IMR-90 (cell line): ENCODE measurements at regions not wholly inside any gene's neighbourhood (a gene's known extent, or its start where the extent isn't known, plus 50 kb on each side); places are given as distances from the start of the nearest gene placed in this dataset.

Experiments used
- ATAC-seq: fragments of 200-7000 bp; cut with Tn5 transposase; 2 replicates; pipeline ENCODE4 v1.9.1; 2020; ENCODE audit warnings: low read depth, mild to moderate bottlenecking, moderate library complexity
- BruUV-seq: library from RNA; stranded (reverse); fragments of 400-500 nt; replicated peaks from 2 replicates; lab custom pipeline; 2021; lab: Mats Ljungman, UMichigan
- CTCF ChIA-PET: fragments of 300-600 bp; formaldehyde crosslinking; extraction: SDS; loops from one replicate; lab custom pipeline; 2021; ENCODE audit warnings: antibody characterized with exemption; lab: Yijun Ruan, JAX
- POLR2A ChIA-PET: fragments of 300-600 bp; sonication (Branson Sonifier 250); formaldehyde crosslinking; loops from one replicate; lab custom pipeline; 2022; ENCODE audit warnings: antibody characterized with exemption; ENCODE audit not compliant: unreplicated experiment; lab: Charles Lee
- DNase-seq: peaks from one replicate; pipeline ENCODE4 v3.0.0; 2013
- H2AFZ ChIP-seq: replicated peaks from 2 replicates; pipeline ENCODE3; 2013; ENCODE audit warnings: low read length, mild to moderate bottlenecking; ENCODE audit not compliant: poor library complexity
- H2AK5ac ChIP-seq: 2 replicates; pipeline ENCODE4 v1.6.1; 2013; ENCODE audit warnings: low read depth, low read length, inconsistent platforms
- H2AK9ac ChIP-seq: replicated peaks from 2 replicates; pipeline ENCODE3; 2013; ENCODE audit warnings: mild to moderate bottlenecking, low read depth, low read length, moderate library complexity; ENCODE audit not compliant: poor library complexity
- H2BK120ac ChIP-seq: 2 replicates; pipeline ENCODE4 v1.6.1; 2013; ENCODE audit warnings: low read depth, low read length, inconsistent platforms
- H2BK15ac ChIP-seq: 3 replicates; pipeline ENCODE4 v1.6.1; 2013; ENCODE audit warnings: low read depth, low read length, inconsistent platforms
- H2BK20ac ChIP-seq: 2 replicates; pipeline ENCODE4 v1.6.1; 2013; ENCODE audit warnings: low read depth, mild to moderate bottlenecking, inconsistent platforms, low read length, moderate library complexity
- H2BK5ac ChIP-seq: 2 replicates; pipeline ENCODE4 v1.6.1; 2013; ENCODE audit warnings: mild to moderate bottlenecking, low read depth, low read length, inconsistent platforms; ENCODE audit not compliant: poor library complexity, severe bottlenecking
- H3K14ac ChIP-seq: replicated peaks from 2 replicates; pipeline ENCODE4 v1.6.1; 2013; ENCODE audit warnings: low read depth, low read length, inconsistent platforms
- H3K18ac ChIP-seq: 2 replicates; pipeline ENCODE4 v1.6.1; 2013; ENCODE audit warnings: low read depth, low read length, control low read depth
- H3K23ac ChIP-seq: 2 replicates; pipeline ENCODE4 v1.6.1; 2013; ENCODE audit warnings: low read depth, low read length, inconsistent platforms
- H3K27ac ChIP-seq: 2 replicates; pipeline ENCODE4 v1.5.1; 2013; ENCODE audit warnings: mild to moderate bottlenecking, control low read depth, low read length; ENCODE audit not compliant: insufficient read depth
- H3K27me3 ChIP-seq: 2 replicates; pipeline ENCODE4 v1.6.1; 2013; ENCODE audit warnings: low read length; ENCODE audit not compliant: control insufficient read depth, insufficient read depth
- H3K36me3 ChIP-seq: 2 replicates; pipeline ENCODE4 v1.6.1; 2013; ENCODE audit warnings: low read length, mixed read lengths; ENCODE audit not compliant: control insufficient read depth, insufficient read depth
- H3K4ac ChIP-seq: 2 replicates; pipeline ENCODE4 v1.6.1; 2013; ENCODE audit warnings: low read depth, low read length, inconsistent platforms
- H3K4me1 ChIP-seq: 2 replicates; pipeline ENCODE4 v1.6.1; 2013; ENCODE audit warnings: low read length, mixed read lengths; ENCODE audit not compliant: control insufficient read depth, insufficient read depth
- H3K4me2 ChIP-seq: 2 replicates; pipeline ENCODE4 v1.6.1; 2013; ENCODE audit warnings: low read depth, mild to moderate bottlenecking, control low read depth, low read length, moderate library complexity
- H3K4me3 ChIP-seq: 2 replicates; pipeline ENCODE4 v1.5.1; 2013; ENCODE audit warnings: low read depth, mild to moderate bottlenecking, control low read depth, low read length, moderate library complexity; ENCODE audit not compliant: insufficient read depth
- H3K56ac ChIP-seq: 2 replicates; pipeline ENCODE4 v1.6.1; 2013; ENCODE audit warnings: low read length, inconsistent platforms; ENCODE audit not compliant: insufficient read depth; ENCODE audit errors: extremely low read depth
- H3K79me1 ChIP-seq, 2 experiments: 2 replicates each; pipeline ENCODE4 v1.6.1; 2013; ENCODE audit warnings: low read length in 2 of 2, inconsistent platforms in 1 of 2, low read depth in 1 of 2
- H3K9ac ChIP-seq: 2 replicates; pipeline ENCODE4 v1.6.1; 2013; ENCODE audit warnings: low read depth, low read length, control low read depth
- H3K9me1 ChIP-seq: 2 replicates; pipeline ENCODE4 v1.6.1; 2013; ENCODE audit warnings: low read length, inconsistent platforms; ENCODE audit not compliant: insufficient read depth
- H3K9me3 ChIP-seq: 2 replicates; pipeline ENCODE4 v1.6.1; 2013; ENCODE audit warnings: low read length; ENCODE audit not compliant: control insufficient read depth, insufficient read depth
- H4K20me1 ChIP-seq: 2 replicates; pipeline ENCODE4 v1.6.1; 2013; ENCODE audit warnings: low read length, inconsistent platforms; ENCODE audit not compliant: insufficient read depth
- H4K5ac ChIP-seq: 2 replicates; pipeline ENCODE4 v1.6.1; 2013; ENCODE audit warnings: mild to moderate bottlenecking, low read depth, low read length, control low read depth
- H4K8ac ChIP-seq, 2 experiments: 2 replicates each; pipeline ENCODE4 v1.6.1; 2013; ENCODE audit warnings: low read depth in 2 of 2, low read length in 2 of 2, control low read depth in 1 of 2, inconsistent platforms in 1 of 2
- H4K91ac ChIP-seq: 2 replicates; pipeline ENCODE4 v1.6.1; 2013; ENCODE audit warnings: low read depth, low read length, inconsistent platforms; ENCODE audit not compliant: insufficient read depth
- BHLHE40 ChIP-seq: fragments of 150-350 bp; IDR thresholded peaks from 2 replicates; pipeline ENCODE4 v1.6.1; 2016; ENCODE audit warnings: mild to moderate bottlenecking, low read depth, low read length
- CEBPB ChIP-seq: IDR thresholded peaks from 2 replicates; pipeline ENCODE4 v1.6.1; 2012; ENCODE audit warnings: low read depth, low read length, improper control_type of control experiment
- CHD1 ChIP-seq: IDR thresholded peaks from 2 replicates; pipeline ENCODE4 v1.6.1; 2012; ENCODE audit warnings: low read depth, low read length, improper control_type of control experiment
- ELK1 ChIP-seq: fragments of 150-350 bp; IDR thresholded peaks from 2 replicates; pipeline ENCODE4 v1.6.1; 2016; ENCODE audit warnings: low read depth, mild to moderate bottlenecking, low read length, moderate library complexity, borderline replicate concordance
- FOS ChIP-seq: fragments of 150-350 bp; IDR thresholded peaks from 2 replicates; pipeline ENCODE4 v1.6.1; 2016; ENCODE audit warnings: low read depth, low read length
- MAFK ChIP-seq: IDR thresholded peaks from 2 replicates; pipeline ENCODE4 v1.6.1; 2012; ENCODE audit warnings: low read depth, low read length, improper control_type of control experiment
- MAZ ChIP-seq: IDR thresholded peaks from 2 replicates; pipeline ENCODE4 v1.6.1; 2012; ENCODE audit warnings: low read depth, mild to moderate bottlenecking, low read length, improper control_type of control experiment, moderate library complexity, borderline replicate concordance
- MXI1 ChIP-seq: IDR thresholded peaks from 2 replicates; pipeline ENCODE4 v1.6.1; 2012; ENCODE audit warnings: low read depth, mild to moderate bottlenecking, low read length, moderate library complexity, borderline replicate concordance
- NFE2L2 ChIP-seq: fragments of 150-350 bp; IDR thresholded peaks from 2 replicates; pipeline ENCODE4 v1.6.1; 2016; ENCODE audit warnings: low read depth, mild to moderate bottlenecking, low read length
- POLR2A ChIP-seq: IDR thresholded peaks from 2 replicates; pipeline ENCODE4 v1.6.1; 2012; ENCODE audit warnings: mild to moderate bottlenecking, low read depth, low read length
- RAD21 ChIP-seq: IDR thresholded peaks from 2 replicates; pipeline ENCODE4 v1.6.1; 2012; ENCODE audit warnings: low read length, improper control_type of control experiment
- RCOR1 ChIP-seq: IDR thresholded peaks from 2 replicates; pipeline ENCODE4 v1.6.1; 2012; ENCODE audit warnings: mild to moderate bottlenecking, low read length, improper control_type of control experiment; ENCODE audit not compliant: insufficient replicate concordance
- RFX5 ChIP-seq: IDR thresholded peaks from 2 replicates; pipeline ENCODE4 v1.8.0; 2012; ENCODE audit warnings: low read depth, mild to moderate bottlenecking, low read length, moderate library complexity
- SMC3 ChIP-seq: fragments of 150-350 bp; IDR thresholded peaks from 2 replicates; pipeline ENCODE4 v1.6.1; 2016; ENCODE audit warnings: low read depth, mild to moderate bottlenecking, antibody characterized with exemption, low read length, moderate library complexity
- USF2 ChIP-seq: fragments of 150-350 bp; IDR thresholded peaks from 2 replicates; pipeline ENCODE4 v1.6.1; 2017; ENCODE audit warnings: mild to moderate bottlenecking, antibody characterized with exemption, low read length, low read depth
- dilution Hi-C: fragments of 300-500 bp; cut with HindIII; formaldehyde crosslinking; loops from one replicate; pipeline ENCODE4 v1.14.3; 2018; ENCODE audit warnings: low sequenced_read_pairs; ENCODE audit not compliant: unreplicated experiment
- in situ Hi-C: fragments of 300-500 bp; cut with MboI; formaldehyde crosslinking; loops from 3 replicates; pipeline ENCODE4 v1.14.3; 2019; ENCODE audit warnings: low sequenced_read_pairs, inconsistent platforms, mixed read lengths
- intact Hi-C: fragments of 100-400 bp; cut with micrococcal nuclease; formaldehyde crosslinking; loops from 2 replicates; pipeline ENCODE4 v1.10.0; 2022
- TF ChIP-seq, protein P1 (sequence below): conservative IDR thresholded peaks from 2 replicates; pipeline ENCODE4 v1.5.1; 2012; ENCODE audit warnings: mild to moderate bottlenecking, low read depth, low read length, improper control_type of control experiment

GRCh38 chr4:170242471-170242870 is 152.7 kb upstream of the AADAT start:
- dilution Hi-C loops: no loop called here
- no peak overlapping the region for H3K27ac ChIP-seq
- H3K79me1 ChIP-seq: no peaks in the 10 kb centered on the region
- H4K8ac ChIP-seq: no peak overlapping the region
- no TSS peak for BruUV-seq
- DNase-seq (no peak), ATAC-seq (no peak)
- no peaks in the 10 kb centered on the region for H3K9me1 ChIP-seq
- no peaks in the 10 kb centered on the region for H3K27me3 ChIP-seq
- intact Hi-C loops: no loop called here
- ChIA-PET POLR2A (no interaction called here), CTCF (no interaction called here)
- no peak overlapping the region for H2BK20ac ChIP-seq
- no peaks in the 10 kb centered on the region for H3K36me3 ChIP-seq
- H3K4ac ChIP-seq: no peak overlapping the region
- H3K9me3 ChIP-seq: peaks cover 10% of the 10 kb centered on the region
- H3K4me2 ChIP-seq: no peak overlapping the region
- in situ Hi-C loops: no loop called here
- no peaks in the 10 kb centered on the region for H3K4me1 ChIP-seq
- no peak for TF ChIP-seq BHLHE40
- TF ChIP-seq SMC3: no peak
- TF ChIP-seq CHD1: no peak
- TF ChIP-seq NFE2L2: no peak
- no peak for TF ChIP-seq MXI1
- TF ChIP-seq RAD21: no peak
- TF ChIP-seq POLR2A: no peak
- no peak for TF ChIP-seq FOS
- no peak for TF ChIP-seq RCOR1
- no peak for TF ChIP-seq CEBPB
- TF ChIP-seq, protein P1, sequence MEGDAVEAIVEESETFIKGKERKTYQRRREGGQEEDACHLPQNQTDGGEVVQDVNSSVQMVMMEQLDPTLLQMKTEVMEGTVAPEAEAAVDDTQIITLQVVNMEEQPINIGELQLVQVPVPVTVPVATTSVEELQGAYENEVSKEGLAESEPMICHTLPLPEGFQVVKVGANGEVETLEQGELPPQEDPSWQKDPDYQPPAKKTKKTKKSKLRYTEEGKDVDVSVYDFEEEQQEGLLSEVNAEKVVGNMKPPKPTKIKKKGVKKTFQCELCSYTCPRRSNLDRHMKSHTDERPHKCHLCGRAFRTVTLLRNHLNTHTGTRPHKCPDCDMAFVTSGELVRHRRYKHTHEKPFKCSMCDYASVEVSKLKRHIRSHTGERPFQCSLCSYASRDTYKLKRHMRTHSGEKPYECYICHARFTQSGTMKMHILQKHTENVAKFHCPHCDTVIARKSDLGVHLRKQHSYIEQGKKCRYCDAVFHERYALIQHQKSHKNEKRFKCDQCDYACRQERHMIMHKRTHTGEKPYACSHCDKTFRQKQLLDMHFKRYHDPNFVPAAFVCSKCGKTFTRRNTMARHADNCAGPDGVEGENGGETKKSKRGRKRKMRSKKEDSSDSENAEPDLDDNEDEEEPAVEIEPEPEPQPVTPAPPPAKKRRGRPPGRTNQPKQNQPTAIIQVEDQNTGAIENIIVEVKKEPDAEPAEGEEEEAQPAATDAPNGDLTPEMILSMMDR: no peak
- TF ChIP-seq USF2: no peak
- no peak for TF ChIP-seq RFX5
- no peak for TF ChIP-seq MAFK
- no peak for TF ChIP-seq MAZ
- TF ChIP-seq ELK1: no peak
- no peak overlapping the region for H3K56ac ChIP-seq
- H3K23ac ChIP-seq: no peak overlapping the region
- no peak overlapping the region for H4K91ac ChIP-seq
- no peak overlapping the region for H3K9ac ChIP-seq
- no peak overlapping the region for H2BK15ac ChIP-seq
- H4K5ac ChIP-seq: no peak overlapping the region
- H2AFZ ChIP-seq: no peak overlapping the region
- H4K20me1 ChIP-seq: no peaks in the 10 kb centered on the region
- H2AK9ac ChIP-seq: no peak overlapping the region
- H2BK5ac ChIP-seq: no peak overlapping the region
- no peak overlapping the region for H3K14ac ChIP-seq
- no peak overlapping the region for H3K18ac ChIP-seq
- H2BK120ac ChIP-seq: no peak overlapping the region
- no peak overlapping the region for H2AK5ac ChIP-seq
- H3K4me3 ChIP-seq: no peak overlapping the region
